HEK293 (cell line): ENCODE measurements at regions not wholly inside any gene's neighbourhood (a gene's known extent, or its start where the extent isn't known, plus 50 kb on each side); places are given as distances from the start of the nearest gene placed in this dataset.

Source experiments
- CTCF ChIA-PET: fragments of 350-600 bp; formaldehyde crosslinking; extraction: SDS; loops from one replicate; lab custom pipeline; 2021; ENCODE audit warnings: antibody characterized with exemption; lab: Yijun Ruan, JAX
- POLR2A ChIA-PET: fragments of 300-600 bp; formaldehyde crosslinking; extraction: SDS; loops from one replicate; lab custom pipeline; 2020; ENCODE audit warnings: antibody characterized with exemption, inconsistent platforms; lab: Yijun Ruan, JAX
- H3K27ac ChIP-seq: fragments of 200-500 bp; sonication (Bioruptor generic); 2 replicates; pipeline ENCODE4 v1.5.1; 2014; ENCODE audit warnings: low read depth, low read length, control low read depth, inconsistent platforms; ENCODE audit errors: extremely low read depth
- H3K36me3 ChIP-seq, 2 experiments: fragments of 200-500 bp in 1 of 2; sonication (Bioruptor generic) in 1 of 2; 1 replicate in 1 of 2; 2 replicates in 1 of 2; pipeline ENCODE4 v1.5.1; 2014 to 2017; ENCODE audit warnings: inconsistent platforms in 2 of 2, low read length in 2 of 2; ENCODE audit not compliant: control insufficient read depth in 2 of 2, insufficient read depth in 1 of 2
- H3K4me1 ChIP-seq: fragments of 200-500 bp; sonication (Bioruptor generic); 2 replicates; pipeline ENCODE4 v1.5.1; 2014; ENCODE audit warnings: mild to moderate bottlenecking, low read length, inconsistent platforms; ENCODE audit not compliant: control insufficient read depth, insufficient read depth
- H3K4me3 ChIP-seq: 2 replicates; pipeline ENCODE4 v1.5.1; 2011; ENCODE audit warnings: low read depth, mild to moderate bottlenecking, control low read depth, low read length, moderate library complexity
- H3K9me3 ChIP-seq: fragments of 200-500 bp; sonication (Bioruptor generic); 2 replicates; pipeline ENCODE4 v1.5.1; 2014; ENCODE audit warnings: low read depth, low read length, inconsistent platforms; ENCODE audit not compliant: control insufficient read depth, insufficient read depth
- EGR2 ChIP-seq: fragments of 450-650 bp; formaldehyde crosslinking; IDR thresholded peaks from 2 replicates; pipeline ENCODE4 v1.5.1; 2016; ENCODE audit warnings: low read depth, missing biosample characterization, missing genetic modification characterization
- FEZF1 ChIP-seq: fragments of 450-650 bp; formaldehyde crosslinking; IDR thresholded peaks from 2 replicates; pipeline ENCODE4 v1.5.1; 2016; ENCODE audit warnings: missing biosample characterization, missing genetic modification characterization
- GFI1B ChIP-seq: fragments of 450-650 bp; formaldehyde crosslinking; IDR thresholded peaks from 2 replicates; pipeline ENCODE4 v1.5.1; 2016; ENCODE audit warnings: missing biosample characterization, missing genetic modification characterization
- HOXD13 ChIP-seq: sonication (generic); formaldehyde crosslinking; IDR thresholded peaks from 2 replicates; pipeline ENCODE4 v1.8.0; 2022; ENCODE audit warnings: missing genetic modification reagents, borderline replicate concordance
- KLF8 ChIP-seq: fragments of 450-650 bp; formaldehyde crosslinking; IDR thresholded peaks from 2 replicates; pipeline ENCODE4 v1.5.1; 2016; ENCODE audit warnings: missing biosample characterization, missing genetic modification characterization
- ZFP37 ChIP-seq: fragments of 450-650 bp; formaldehyde crosslinking; IDR thresholded peaks from 2 replicates; pipeline ENCODE4 v1.5.1; 2016; ENCODE audit warnings: missing biosample characterization, missing genetic modification characterization
- ZIC2 ChIP-seq: fragments of 450-650 bp; formaldehyde crosslinking; IDR thresholded peaks from 2 replicates; pipeline ENCODE4 v1.5.1; 2016; ENCODE audit warnings: missing biosample characterization, missing genetic modification characterization
- ZNF10 ChIP-seq: fragments of 450-650 bp; formaldehyde crosslinking; IDR thresholded peaks from 2 replicates; pipeline ENCODE4 v1.5.1; 2017; ENCODE audit warnings: missing biosample characterization, missing genetic modification characterization
- ZNF146 ChIP-seq: fragments of 450-650 bp; formaldehyde crosslinking; IDR thresholded peaks from 2 replicates; pipeline ENCODE4 v1.5.1; 2016; ENCODE audit warnings: missing biosample characterization, missing genetic modification characterization
- ZNF175 ChIP-seq: fragments of 450-650 bp; formaldehyde crosslinking; IDR thresholded peaks from 2 replicates; pipeline ENCODE4 v1.5.1; 2016; ENCODE audit warnings: missing biosample characterization, missing genetic modification characterization
- ZNF266 ChIP-seq: fragments of 450-650 bp; formaldehyde crosslinking; IDR thresholded peaks from 2 replicates; pipeline ENCODE4 v1.5.1; 2016; ENCODE audit warnings: missing biosample characterization, missing genetic modification characterization, low read depth
- ZNF324 ChIP-seq: fragments of 450-650 bp; formaldehyde crosslinking; IDR thresholded peaks from 2 replicates; pipeline ENCODE4 v1.5.1; 2016; ENCODE audit warnings: missing biosample characterization, missing genetic modification characterization
- ZNF350 ChIP-seq: fragments of 450-650 bp; formaldehyde crosslinking; IDR thresholded peaks from 2 replicates; pipeline ENCODE4 v1.5.0; 2017; ENCODE audit warnings: missing biosample characterization, mild to moderate bottlenecking, missing genetic modification characterization
- ZNF366 ChIP-seq: fragments of 450-650 bp; formaldehyde crosslinking; conservative IDR thresholded peaks from 2 replicates; pipeline ENCODE4 v1.5.1; 2016; ENCODE audit warnings: missing biosample characterization, missing genetic modification characterization
- ZNF391 ChIP-seq: fragments of 450-650 bp; formaldehyde crosslinking; IDR thresholded peaks from 2 replicates; pipeline ENCODE4 v1.5.1; 2016; ENCODE audit warnings: low read depth, missing biosample characterization, missing genetic modification characterization, borderline replicate concordance
- ZNF426 ChIP-seq: fragments of 450-650 bp; formaldehyde crosslinking; IDR thresholded peaks from 2 replicates; pipeline ENCODE4 v1.5.1; 2017; ENCODE audit warnings: missing biosample characterization, missing genetic modification characterization, mild to moderate bottlenecking, inconsistent platforms, moderate library complexity
- ZNF510 ChIP-seq: fragments of 450-650 bp; formaldehyde crosslinking; IDR thresholded peaks from 2 replicates; pipeline ENCODE4 v1.5.1; 2018; ENCODE audit warnings: mild to moderate bottlenecking, missing genetic modification characterization, missing biosample characterization; ENCODE audit not compliant: insufficient replicate concordance
- ZNF514 ChIP-seq: fragments of 450-650 bp; formaldehyde crosslinking; IDR thresholded peaks from 2 replicates; pipeline ENCODE4 v1.5.1; 2016; ENCODE audit warnings: missing biosample characterization, missing genetic modification characterization
- ZNF629 ChIP-seq: fragments of 450-650 bp; formaldehyde crosslinking; IDR thresholded peaks from 2 replicates; pipeline ENCODE4 v1.5.1; 2017; ENCODE audit warnings: missing biosample characterization, missing genetic modification characterization
- ZNF76 ChIP-seq: fragments of 450-650 bp; formaldehyde crosslinking; IDR thresholded peaks from 2 replicates; pipeline ENCODE4; 2016; ENCODE audit warnings: low read depth, missing biosample characterization, missing genetic modification characterization, borderline replicate concordance
- ZNF791 ChIP-seq: fragments of 450-650 bp; formaldehyde crosslinking; IDR thresholded peaks from 2 replicates; pipeline ENCODE4 v1.5.1; 2016; ENCODE audit warnings: missing biosample characterization, missing genetic modification characterization
- TF ChIP-seq, protein P1 (sequence below): fragments of 450-650 bp; formaldehyde crosslinking; optimal IDR thresholded peaks from 2 replicates; pipeline ENCODE3; 2016; ENCODE audit warnings: missing biosample characterization, mild to moderate bottlenecking, missing genetic modification characterization
- TF ChIP-seq, protein P2 (sequence below): fragments of 450-650 bp; formaldehyde crosslinking; IDR thresholded peaks from 2 replicates; pipeline ENCODE4 v1.5.1; 2016; ENCODE audit warnings: missing biosample characterization, missing genetic modification characterization
- TF ChIP-seq, protein P3 (sequence below): fragments of 450-650 bp; formaldehyde crosslinking; IDR thresholded peaks from 2 replicates; pipeline ENCODE4 v1.5.1; 2016; ENCODE audit warnings: missing biosample characterization, missing genetic modification characterization
- TF ChIP-seq, protein P4 (sequence below): fragments of 450-650 bp; formaldehyde crosslinking; IDR thresholded peaks from 2 replicates; pipeline ENCODE4 v1.5.1; 2016; ENCODE audit warnings: missing biosample characterization, missing genetic modification characterization
- TF ChIP-seq, protein P5 (sequence below): fragments of 450-650 bp; formaldehyde crosslinking; conservative IDR thresholded peaks from 2 replicates; pipeline ENCODE4 v1.5.1; 2016; ENCODE audit warnings: low read depth, missing biosample characterization, missing genetic modification characterization
- TF ChIP-seq, protein P6 (sequence below): fragments of 450-650 bp; formaldehyde crosslinking; IDR thresholded peaks from 2 replicates; pipeline ENCODE4 v1.5.1; 2016; ENCODE audit warnings: missing biosample characterization, missing genetic modification characterization

DNA sequence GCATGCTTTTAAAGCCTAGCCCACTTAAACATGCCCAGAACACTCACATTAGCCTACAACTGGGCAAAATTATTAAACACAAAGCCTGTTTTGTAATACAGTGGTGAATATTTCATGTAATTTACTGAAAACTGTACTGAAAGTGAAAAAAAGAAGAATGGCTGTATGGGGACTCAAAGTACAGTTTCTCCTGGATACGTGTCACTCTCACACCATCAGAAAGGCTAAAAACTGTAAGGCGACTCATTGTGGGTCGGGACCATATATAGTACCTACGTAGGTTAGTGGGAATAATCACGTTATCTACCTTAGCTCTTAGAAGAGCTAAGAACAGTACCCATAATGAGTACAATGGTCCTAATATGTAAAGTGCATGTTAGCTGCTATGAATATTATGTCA lies 80.2 kb upstream of the SPATA12 start:
- Histone ChIP-seq H3K36me3 (no peaks in the 10 kb centered on the region), H3K9me3 (no peaks in the 10 kb centered on the region), H3K27ac (no peak overlapping the region), H3K4me3 (no peak overlapping the region), H3K4me1 (no peaks in the 10 kb centered on the region; the same call in 1 of the 2 replicates)
- CTCF ChIA-PET: interaction anchor here (1.0 to 2.3 kb wide), 2 partner anchors 9 to 16 kb away, joined by 3 to 12 read pairs; no protein-coding TSS in a partner anchor
- POLR2A ChIA-PET: no interaction called here
- TF ChIP-seq ZNF426 (tag by site-specific recombination) (no peak), ZNF324 (tag by site-specific recombination) (no peak), ZNF514 (tag by site-specific recombination) (no peak), GFI1B (tag by site-specific recombination) (no peak), KLF8 (no peak), ZNF510 (no peak), ZNF629 (no peak), ZNF366 (tag by site-specific recombination) (no peak), ZIC2 (tag by site-specific recombination) (no peak), ZNF791 (tag by site-specific recombination) (no peak), ZFP37 (tag by site-specific recombination) (no peak), ZNF350 (no peak), EGR2 (no peak), ZNF175 (tag by site-specific recombination) (no peak), ZNF76 (no peak)
- TF ChIP-seq, protein P1, sequence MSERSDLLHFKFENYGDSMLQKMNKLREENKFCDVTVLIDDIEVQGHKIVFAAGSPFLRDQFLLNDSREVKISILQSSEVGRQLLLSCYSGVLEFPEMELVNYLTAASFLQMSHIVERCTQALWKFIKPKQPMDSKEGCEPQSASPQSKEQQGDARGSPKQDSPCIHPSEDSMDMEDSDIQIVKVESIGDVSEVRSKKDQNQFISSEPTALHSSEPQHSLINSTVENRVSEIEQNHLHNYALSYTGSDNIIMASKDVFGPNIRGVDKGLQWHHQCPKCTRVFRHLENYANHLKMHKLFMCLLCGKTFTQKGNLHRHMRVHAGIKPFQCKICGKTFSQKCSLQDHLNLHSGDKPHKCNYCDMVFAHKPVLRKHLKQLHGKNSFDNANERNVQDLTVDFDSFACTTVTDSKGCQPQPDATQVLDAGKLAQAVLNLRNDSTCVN: no peak
- TF ChIP-seq, protein P2, sequence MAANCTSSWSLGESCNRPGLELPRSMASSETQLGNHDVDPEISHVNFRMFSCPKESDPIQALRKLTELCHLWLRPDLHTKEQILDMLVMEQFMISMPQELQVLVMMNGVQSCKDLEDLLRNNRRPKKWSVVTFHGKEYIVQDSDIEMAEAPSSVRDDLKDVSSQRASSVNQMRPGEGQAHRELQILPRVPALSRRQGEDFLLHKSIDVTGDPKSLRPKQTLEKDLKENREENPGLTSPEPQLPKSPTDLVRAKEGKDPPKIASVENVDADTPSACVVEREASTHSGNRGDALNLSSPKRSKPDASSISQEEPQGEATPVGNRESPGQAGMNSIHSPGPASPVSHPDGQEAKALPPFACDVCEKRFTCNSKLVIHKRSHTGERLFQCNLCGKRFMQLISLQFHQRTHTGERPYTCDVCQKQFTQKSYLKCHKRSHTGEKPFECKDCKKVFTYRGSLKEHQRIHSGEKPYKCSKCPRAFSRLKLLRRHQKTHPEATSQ (tag by site-specific recombination): no peak
- TF ChIP-seq, protein P3, sequence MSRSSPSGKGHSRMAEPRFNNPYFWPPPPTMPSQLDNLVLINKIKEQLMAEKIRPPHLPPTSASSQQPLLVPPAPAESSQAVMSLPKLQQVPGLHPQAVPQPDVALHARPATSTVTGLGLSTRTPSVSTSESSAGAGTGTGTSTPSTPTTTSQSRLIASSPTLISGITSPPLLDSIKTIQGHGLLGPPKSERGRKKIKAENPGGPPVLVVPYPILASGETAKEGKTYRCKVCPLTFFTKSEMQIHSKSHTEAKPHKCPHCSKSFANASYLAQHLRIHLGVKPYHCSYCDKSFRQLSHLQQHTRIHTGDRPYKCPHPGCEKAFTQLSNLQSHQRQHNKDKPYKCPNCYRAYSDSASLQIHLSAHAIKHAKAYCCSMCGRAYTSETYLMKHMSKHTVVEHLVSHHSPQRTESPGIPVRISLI (tag by site-specific recombination): no peak

DNA sequence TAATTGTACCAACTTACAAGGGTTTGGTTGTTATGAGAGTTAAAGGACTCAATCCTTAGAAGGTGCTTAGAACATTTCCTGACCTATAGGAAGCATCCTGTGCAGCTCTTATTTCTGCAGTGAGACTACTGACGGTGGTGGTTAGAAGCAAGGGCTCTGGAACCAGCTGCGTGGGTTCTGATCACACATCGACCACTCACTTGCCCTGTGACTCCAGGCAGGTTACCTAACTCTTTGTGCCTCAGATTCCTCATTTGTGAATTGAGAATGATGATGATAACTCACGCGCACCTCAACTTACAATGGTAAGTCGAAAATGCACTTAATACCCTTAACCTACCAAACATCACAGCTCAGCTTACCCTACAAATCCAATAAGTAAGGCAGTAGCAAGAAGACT lies 80.7 kb upstream of the SPATA12 start:
- Histone ChIP-seq H3K9me3 (no peaks in the 10 kb centered on the region), H3K36me3 (no peaks in the 10 kb centered on the region), H3K4me3 (no peak overlapping the region), H3K4me1 (no peaks in the 10 kb centered on the region; the same call in 1 of the 2 replicates), H3K27ac (no peak overlapping the region)
- ChIA-PET CTCF (interaction anchor here (2.0 to 2.3 kb wide), 2 partner anchors 9 to 16 kb away, joined by 7 to 12 read pairs; no protein-coding TSS in a partner anchor), POLR2A (no interaction called here)
- no peak for TF ChIP-seq ZNF10 (tag by site-specific recombination)
- TF ChIP-seq, protein P4, sequence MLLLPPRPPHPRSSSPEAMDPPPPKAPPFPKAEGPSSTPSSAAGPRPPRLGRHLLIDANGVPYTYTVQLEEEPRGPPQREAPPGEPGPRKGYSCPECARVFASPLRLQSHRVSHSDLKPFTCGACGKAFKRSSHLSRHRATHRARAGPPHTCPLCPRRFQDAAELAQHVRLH (tag by site-specific recombination): no peak
- TF ChIP-seq GFI1B (tag by site-specific recombination): no peak
- TF ChIP-seq, protein P5, sequence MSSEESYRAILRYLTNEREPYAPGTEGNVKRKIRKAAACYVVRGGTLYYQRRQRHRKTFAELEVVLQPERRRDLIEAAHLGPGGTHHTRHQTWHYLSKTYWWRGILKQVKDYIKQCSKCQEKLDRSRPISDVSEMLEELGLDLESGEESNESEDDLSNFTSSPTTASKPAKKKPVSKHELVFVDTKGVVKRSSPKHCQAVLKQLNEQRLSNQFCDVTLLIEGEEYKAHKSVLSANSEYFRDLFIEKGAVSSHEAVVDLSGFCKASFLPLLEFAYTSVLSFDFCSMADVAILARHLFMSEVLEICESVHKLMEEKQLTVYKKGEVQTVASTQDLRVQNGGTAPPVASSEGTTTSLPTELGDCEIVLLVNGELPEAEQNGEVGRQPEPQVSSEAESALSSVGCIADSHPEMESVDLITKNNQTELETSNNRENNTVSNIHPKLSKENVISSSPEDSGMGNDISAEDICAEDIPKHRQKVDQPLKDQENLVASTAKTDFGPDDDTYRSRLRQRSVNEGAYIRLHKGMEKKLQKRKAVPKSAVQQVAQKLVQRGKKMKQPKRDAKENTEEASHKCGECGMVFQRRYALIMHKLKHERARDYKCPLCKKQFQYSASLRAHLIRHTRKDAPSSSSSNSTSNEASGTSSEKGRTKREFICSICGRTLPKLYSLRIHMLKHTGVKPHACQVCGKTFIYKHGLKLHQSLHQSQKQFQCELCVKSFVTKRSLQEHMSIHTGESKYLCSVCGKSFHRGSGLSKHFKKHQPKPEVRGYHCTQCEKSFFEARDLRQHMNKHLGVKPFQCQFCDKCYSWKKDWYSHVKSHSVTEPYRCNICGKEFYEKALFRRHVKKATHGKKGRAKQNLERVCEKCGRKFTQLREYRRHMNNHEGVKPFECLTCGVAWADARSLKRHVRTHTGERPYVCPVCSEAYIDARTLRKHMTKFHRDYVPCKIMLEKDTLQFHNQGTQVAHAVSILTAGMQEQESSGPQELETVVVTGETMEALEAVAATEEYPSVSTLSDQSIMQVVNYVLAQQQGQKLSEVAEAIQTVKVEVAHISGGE (tag by site-specific recombination): no peak
- TF ChIP-seq FEZF1 (tag by site-specific recombination): no peak
- no peak for TF ChIP-seq HOXD13 (CRISPR knock-in tag)
- TF ChIP-seq, protein P6, sequence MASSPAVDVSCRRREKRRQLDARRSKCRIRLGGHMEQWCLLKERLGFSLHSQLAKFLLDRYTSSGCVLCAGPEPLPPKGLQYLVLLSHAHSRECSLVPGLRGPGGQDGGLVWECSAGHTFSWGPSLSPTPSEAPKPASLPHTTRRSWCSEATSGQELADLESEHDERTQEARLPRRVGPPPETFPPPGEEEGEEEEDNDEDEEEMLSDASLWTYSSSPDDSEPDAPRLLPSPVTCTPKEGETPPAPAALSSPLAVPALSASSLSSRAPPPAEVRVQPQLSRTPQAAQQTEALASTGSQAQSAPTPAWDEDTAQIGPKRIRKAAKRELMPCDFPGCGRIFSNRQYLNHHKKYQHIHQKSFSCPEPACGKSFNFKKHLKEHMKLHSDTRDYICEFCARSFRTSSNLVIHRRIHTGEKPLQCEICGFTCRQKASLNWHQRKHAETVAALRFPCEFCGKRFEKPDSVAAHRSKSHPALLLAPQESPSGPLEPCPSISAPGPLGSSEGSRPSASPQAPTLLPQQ (tag by site-specific recombination): no peak
- no peak for TF ChIP-seq ZNF146 (tag by site-specific recombination)
- no peak for TF ChIP-seq ZNF266
- no peak for TF ChIP-seq ZNF366 (tag by site-specific recombination)
- no peak for TF ChIP-seq ZNF510
- TF ChIP-seq ZNF391: no peak
